Kidney glomerular epithelial cell (primary cell): ENCODE measurements at regions not wholly inside any gene's neighbourhood (a gene's known extent, or its start where the extent isn't known, plus 50 kb on each side); places are given as distances from the start of the nearest gene placed in this dataset.
"Not testable (repeated sequence)": the region's sequence is repeated elsewhere in the genome, so short reads cannot be mapped to it uniquely, and the experiment has no call there.

Source experiments
- DNase-seq: peaks from one replicate; lab custom pipeline; 2025; lab: John Stamatoyannopoulos, UW

DNA sequence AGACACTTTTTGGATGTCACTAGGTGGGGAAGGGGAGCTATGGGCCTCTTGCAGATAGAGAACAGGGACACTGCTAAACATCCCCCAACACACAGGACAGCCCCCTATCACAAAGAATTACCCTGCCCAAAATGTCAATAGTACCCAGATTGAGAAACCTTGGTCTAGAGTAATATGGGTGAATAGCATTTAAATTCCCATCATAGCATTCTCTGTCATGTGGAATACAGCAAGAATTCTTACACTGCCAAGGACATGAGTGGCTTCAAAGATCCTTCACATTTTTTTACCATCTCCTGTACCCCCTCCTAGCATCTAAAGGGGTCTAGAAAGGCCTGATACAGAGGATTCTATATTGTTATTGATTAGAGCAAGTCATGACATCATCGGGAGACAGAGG, 83.1 kb upstream of the SSTR4 start:
- DNase-seq, result no peak

GRCh38 chr20:22954661-22955060, 80.5 kb upstream of the SSTR4 start:
- no peak for DNase-seq

GRCh38 chr20:22958390-22958789, 76.7 kb upstream of the SSTR4 start:
- DNase-seq, result no peak

GRCh38 chr20:22962567-22963439, 72.3 kb upstream of the SSTR4 start:
- peak; percentile 29 for DNase-seq

DNA sequence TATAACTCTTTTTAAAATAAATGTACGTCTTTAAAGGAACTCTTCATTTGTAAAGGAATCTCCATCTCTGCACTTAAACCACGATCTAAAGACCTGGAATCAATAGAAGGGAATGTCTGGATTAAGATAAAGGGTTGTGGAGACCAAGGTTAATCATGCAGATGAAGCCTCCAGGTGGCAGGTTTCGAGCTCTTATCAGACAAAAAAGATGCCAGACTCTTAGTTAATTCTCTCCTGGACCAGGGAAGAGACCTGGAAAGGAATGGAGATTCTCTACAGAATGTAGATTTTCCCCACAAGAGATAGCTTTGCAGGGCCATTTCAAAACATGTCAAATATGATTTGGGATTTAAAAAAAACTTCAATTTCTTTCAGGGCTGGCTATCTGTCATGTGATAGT, 71.5 kb upstream of the SSTR4 start:
- no peak for DNase-seq

GRCh38 chr20:22966787-22967464, 68.2 kb upstream of the SSTR4 start:
- DNase-seq, result no peak

GRCh38 chr20:22967706-22968105, 67.4 kb upstream of the SSTR4 start:
- not testable (repeated sequence) for DNase-seq

DNA sequence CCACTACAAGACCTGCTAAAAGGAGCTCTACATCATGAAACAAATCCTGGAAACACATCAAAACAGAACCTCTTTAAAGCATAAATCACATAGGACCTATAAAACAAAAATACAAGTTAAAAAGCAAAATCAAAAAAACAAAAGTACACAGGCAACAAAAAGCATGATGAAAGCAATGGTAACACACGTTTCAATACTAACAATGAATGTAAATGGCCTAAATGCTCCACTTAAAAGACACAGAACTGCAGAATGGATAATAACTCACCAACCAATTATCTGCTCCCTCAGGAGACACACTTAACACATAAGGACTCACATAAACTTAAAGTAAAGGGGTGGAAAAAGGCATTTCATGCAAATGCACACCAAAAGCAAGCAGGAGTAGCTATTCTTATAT, 66.1 kb upstream of the SSTR4 start:
- not testable (repeated sequence) for DNase-seq

- not testable (repeated sequence) for DNase-seq
These were observed 64.0 kb upstream of the SSTR4 start for GRCh38 chr20:22971077-22971476.

GRCh38 chr20:22974354-22974753, 60.8 kb upstream of the SSTR4 start:
- DNase-seq, result peak; percentile 13

- no peak for DNase-seq
These were observed 57.9 kb upstream of the SSTR4 start for GRCh38 chr20:22977047-22977785.

DNA sequence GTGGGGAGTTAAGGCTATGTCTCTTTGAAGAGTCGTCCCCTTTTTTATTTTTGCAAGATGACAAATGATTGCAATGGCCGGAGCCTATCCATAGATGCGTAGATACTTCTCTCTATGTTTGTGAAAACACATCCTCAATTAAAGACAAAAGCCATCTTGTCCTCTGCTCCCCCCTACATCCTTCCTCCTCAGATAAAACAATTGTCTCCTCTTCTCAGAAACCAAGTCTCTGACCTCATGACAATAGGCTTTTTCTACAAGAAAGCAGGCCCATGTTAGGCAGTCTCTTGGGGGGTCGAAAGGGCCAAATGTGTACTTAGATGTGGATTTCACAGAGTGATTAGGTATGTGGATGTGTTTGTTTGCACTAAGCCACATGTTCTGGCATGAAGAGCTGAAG, 51.1 kb upstream of the SSTR4 start:
- no peak for DNase-seq

DNA sequence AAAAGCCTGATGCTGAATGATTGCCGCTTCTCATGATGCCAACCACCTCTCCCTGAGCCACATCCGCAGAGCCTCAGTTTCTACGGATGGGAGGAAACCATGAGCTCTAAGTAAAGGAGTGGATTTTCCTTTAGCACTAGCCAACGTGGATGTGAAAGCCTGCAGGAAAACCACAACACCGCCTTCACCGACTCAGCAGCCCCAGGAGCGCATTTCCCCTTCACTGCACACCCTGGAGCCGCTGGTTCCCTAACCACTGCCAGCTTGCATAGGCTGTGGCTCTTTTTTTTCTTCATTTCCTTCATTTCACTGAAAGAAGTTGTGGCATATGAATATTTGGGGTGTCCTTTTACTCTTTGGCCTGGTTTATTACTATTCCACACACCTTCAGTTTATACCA, 50.5 kb upstream of the SSTR4 start:
- DNase-seq, result no peak

GRCh38 chr20:22985239-22985778, 49.8 kb upstream of the SSTR4 start:
- DNase-seq, result no peak
